Fibroblast of lung (primary cell): ENCODE measurements at regions not wholly inside any gene's neighbourhood (a gene's known extent, or its start where the extent isn't known, plus 50 kb on each side); places are given as distances from the start of the nearest gene placed in this dataset.

Experiments used
- EZH2 ChIP-seq: IDR thresholded peaks from 2 replicates; pipeline ENCODE4 v1.5.1; 2012; ENCODE audit warnings: low read length, control low read depth, mild to moderate bottlenecking; ENCODE audit errors: missing control alignments
- TF ChIP-seq, protein P1 (sequence below), 2 donors: IDR thresholded peaks in 1 of 2; conservative IDR thresholded peaks in 1 of 2; 1 replicate in 1 of 2; 2 replicates in 1 of 2; pipeline ENCODE4 v1.5.1; 2011 to 2012; ENCODE audit warnings: low read length in 2 of 2, control low read depth in 1 of 2, inconsistent platforms in 1 of 2, low read depth in 1 of 2, mild to moderate bottlenecking in 1 of 2

DNA sequence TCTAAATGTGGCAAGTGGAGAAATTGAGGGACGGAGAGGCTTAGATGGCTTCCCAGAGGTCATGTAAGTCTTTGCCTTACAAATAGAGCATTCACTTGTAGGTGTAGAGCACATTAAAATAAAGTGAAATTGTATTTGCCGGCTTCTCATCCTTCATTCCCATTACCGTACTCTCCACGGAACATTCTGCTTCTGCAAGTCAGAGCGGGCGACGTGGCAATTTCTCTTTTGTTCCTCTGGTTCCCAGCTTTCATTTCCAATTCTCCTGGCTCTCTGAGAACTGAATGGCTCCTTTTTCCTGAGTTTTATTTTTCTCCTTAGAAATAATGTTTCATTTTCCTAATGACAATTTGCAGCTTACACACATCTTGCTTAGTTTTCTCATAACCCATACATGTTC lies 51.3 kb upstream of the PFKP start:
- TF ChIP-seq, protein P1, sequence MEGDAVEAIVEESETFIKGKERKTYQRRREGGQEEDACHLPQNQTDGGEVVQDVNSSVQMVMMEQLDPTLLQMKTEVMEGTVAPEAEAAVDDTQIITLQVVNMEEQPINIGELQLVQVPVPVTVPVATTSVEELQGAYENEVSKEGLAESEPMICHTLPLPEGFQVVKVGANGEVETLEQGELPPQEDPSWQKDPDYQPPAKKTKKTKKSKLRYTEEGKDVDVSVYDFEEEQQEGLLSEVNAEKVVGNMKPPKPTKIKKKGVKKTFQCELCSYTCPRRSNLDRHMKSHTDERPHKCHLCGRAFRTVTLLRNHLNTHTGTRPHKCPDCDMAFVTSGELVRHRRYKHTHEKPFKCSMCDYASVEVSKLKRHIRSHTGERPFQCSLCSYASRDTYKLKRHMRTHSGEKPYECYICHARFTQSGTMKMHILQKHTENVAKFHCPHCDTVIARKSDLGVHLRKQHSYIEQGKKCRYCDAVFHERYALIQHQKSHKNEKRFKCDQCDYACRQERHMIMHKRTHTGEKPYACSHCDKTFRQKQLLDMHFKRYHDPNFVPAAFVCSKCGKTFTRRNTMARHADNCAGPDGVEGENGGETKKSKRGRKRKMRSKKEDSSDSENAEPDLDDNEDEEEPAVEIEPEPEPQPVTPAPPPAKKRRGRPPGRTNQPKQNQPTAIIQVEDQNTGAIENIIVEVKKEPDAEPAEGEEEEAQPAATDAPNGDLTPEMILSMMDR (conservative IDR thresholded peaks at IDR 0.05 in 1 of 2, IDR thresholded peaks at IDR 0.05 in 1 of 2; ENCODE audit: low read depth in 1 of 2, low read length in 2 of 2) = no peak
- TF ChIP-seq EZH2 = no peak
